ENCODE measurements at regions not wholly inside any gene's neighbourhood (a gene's known extent, or its start where the extent isn't known, plus 50 kb on each side); places are given as distances from the start of the nearest gene placed in this dataset.
"Not testable (repeated sequence)": the region's sequence is repeated elsewhere in the genome, so short reads cannot be mapped to it uniquely, and the experiment has no call there.

GRCh38 chr4:131883181-131883580 is 1265.9 kb upstream of the PCDH10 start:
- not testable (repeated sequence) for H3K36me3 Mint-ChIP-seq (ENCODE audit: insufficient read depth); DNase-seq; H3K4me3 Mint-ChIP-seq; H3K4me1 Mint-ChIP-seq (ENCODE audit: low read depth in 2 of 2); H3K27ac Mint-ChIP-seq; H3K27me3 Mint-ChIP-seq; H3K9me3 Mint-ChIP-seq; ATAC-seq (replicated peaks)

GRCh38 chr4:131925662-131926061 is 1223.4 kb upstream of the PCDH10 start:
- not testable (repeated sequence) for H3K9me3 Mint-ChIP-seq; H3K27ac Mint-ChIP-seq; H3K27me3 Mint-ChIP-seq; ATAC-seq (replicated peaks); H3K4me3 Mint-ChIP-seq; DNase-seq; H3K4me1 Mint-ChIP-seq (ENCODE audit: low read depth in 2 of 2); H3K36me3 Mint-ChIP-seq (ENCODE audit: insufficient read depth)

GRCh38 chr4:131967646-131968045 is 1181.4 kb upstream of the PCDH10 start:
- H3K4me1 Mint-ChIP-seq (ENCODE audit: low read depth in 2 of 2); ATAC-seq (replicated peaks); DNase-seq; H3K36me3 Mint-ChIP-seq (ENCODE audit: insufficient read depth); H3K9me3 Mint-ChIP-seq; H3K4me3 Mint-ChIP-seq; H3K27me3 Mint-ChIP-seq; H3K27ac Mint-ChIP-seq: not testable (repeated sequence)

GRCh38 chr4:131974730-131975129 is 1174.4 kb upstream of the PCDH10 start:
- no peaks in the 10 kb centered on the region for H3K36me3 Mint-ChIP-seq (ENCODE audit: insufficient read depth)
- peaks cover 3 to 31% of the 10 kb centered on the region in 2 donors for H3K9me3 Mint-ChIP-seq
- no peaks in the 10 kb centered on the region for H3K27me3 Mint-ChIP-seq
- DNase-seq (no peak), ATAC-seq (replicated peaks) (no peak)
- no peak overlapping the region for H3K27ac Mint-ChIP-seq
- H3K4me1 Mint-ChIP-seq (ENCODE audit: low read depth in 2 of 2), result no peaks in the 10 kb centered on the region
- no peak overlapping the region for H3K4me3 Mint-ChIP-seq

GRCh38 chr4:131975276-131976132 is 1173.6 kb upstream of the PCDH10 start:
- H3K27me3 Mint-ChIP-seq; H3K27ac Mint-ChIP-seq; ATAC-seq (replicated peaks); H3K36me3 Mint-ChIP-seq (ENCODE audit: insufficient read depth); H3K4me1 Mint-ChIP-seq (ENCODE audit: low read depth in 2 of 2); DNase-seq: not testable (repeated sequence)
- H3K4me3 Mint-ChIP-seq, result peak overlapping the region in 1 of 2 donors; percentile 34
- peaks cover 3 to 31% of the 10 kb centered on the region in 2 donors for H3K9me3 Mint-ChIP-seq

GRCh38 chr4:131976133-131977002 is 1172.7 kb upstream of the PCDH10 start:
- not testable (repeated sequence) for ATAC-seq (replicated peaks); DNase-seq; H3K4me1 Mint-ChIP-seq (ENCODE audit: low read depth in 2 of 2); H3K27ac Mint-ChIP-seq; H3K36me3 Mint-ChIP-seq (ENCODE audit: insufficient read depth); H3K27me3 Mint-ChIP-seq
- Mint-ChIP-seq H3K9me3 (peaks cover 4 to 31% of the 10 kb centered on the region in 2 donors), H3K4me3 (peak overlapping the region in 1 of 2 donors; percentile 34)

- Mint-ChIP-seq H3K9me3 (peaks cover 4 to 31% of the 10 kb centered on the region in 2 donors), H3K4me1 (ENCODE audit: low read depth in 2 of 2) (no peaks in the 10 kb centered on the region), H3K4me3 (no peak overlapping the region), H3K27ac (no peak overlapping the region), H3K27me3 (no peaks in the 10 kb centered on the region), H3K36me3 (ENCODE audit: insufficient read depth) (no peaks in the 10 kb centered on the region)
- DNase-seq, result no peak
- no peak for ATAC-seq (replicated peaks)
These were observed 1171.0 kb upstream of the PCDH10 start for GRCh38 chr4:131978120-131978519.

GRCh38 chr4:131989576-131989975 is 1159.5 kb upstream of the PCDH10 start:
- H3K27me3 Mint-ChIP-seq, result no peaks in the 10 kb centered on the region
- H3K36me3 Mint-ChIP-seq (ENCODE audit: insufficient read depth), result no peaks in the 10 kb centered on the region

GRCh38 chr4:132001542-132001941 is 1147.6 kb upstream of the PCDH10 start:
- Mint-ChIP-seq H3K4me3 (no peak overlapping the region), H3K4me1 (ENCODE audit: low read depth in 2 of 2) (no peaks in the 10 kb centered on the region), H3K36me3 (ENCODE audit: insufficient read depth) (no peaks in the 10 kb centered on the region), H3K9me3 (peaks cover 3 to 7% of the 10 kb centered on the region in 2 donors), H3K27me3 (no peaks in the 10 kb centered on the region), H3K27ac (no peak overlapping the region)
- ATAC-seq (replicated peaks) (no peak), DNase-seq (no peak)

More at GRCh38 chr4:131989576-131989975, 1159.5 kb upstream of the PCDH10 start:
- Mint-ChIP-seq H3K4me3 (no peak overlapping the region), H3K4me1 (ENCODE audit: low read depth in 2 of 2) (no peaks in the 10 kb centered on the region), H3K9me3 (peaks cover 0 to 2% of the 10 kb centered on the region in 2 donors), H3K27ac (no peak overlapping the region)
- no peak for ATAC-seq (replicated peaks)
- no peak for DNase-seq

- Mint-ChIP-seq H3K4me1 (ENCODE audit: low read depth in 2 of 2) (no peaks in the 10 kb centered on the region), H3K4me3 (no peak overlapping the region), H3K27me3 (no peaks in the 10 kb centered on the region), H3K9me3 (peaks cover 2 to 7% of the 10 kb centered on the region in 2 donors), H3K27ac (no peak overlapping the region), H3K36me3 (ENCODE audit: insufficient read depth) (no peaks in the 10 kb centered on the region)
- DNase-seq (no peak), ATAC-seq (replicated peaks) (no peak)
These were observed 1145.5 kb upstream of the PCDH10 start for GRCh38 chr4:132003593-132003992.

GRCh38 chr4:132015321-132015720 is 1133.8 kb upstream of the PCDH10 start:
- H3K27me3 Mint-ChIP-seq, result no peaks in the 10 kb centered on the region
- no peak overlapping the region for H3K27ac Mint-ChIP-seq
- no peaks in the 10 kb centered on the region for H3K9me3 Mint-ChIP-seq
- H3K4me3 Mint-ChIP-seq, result no peak overlapping the region
- no peaks in the 10 kb centered on the region for H3K4me1 Mint-ChIP-seq (ENCODE audit: low read depth in 2 of 2)
- DNase-seq (no peak), ATAC-seq (replicated peaks) (no peak)
- no peaks in the 10 kb centered on the region for H3K36me3 Mint-ChIP-seq (ENCODE audit: insufficient read depth)

- Mint-ChIP-seq H3K4me3 (no peak overlapping the region), H3K27me3 (no peaks in the 10 kb centered on the region), H3K27ac (no peak overlapping the region), H3K4me1 (ENCODE audit: low read depth in 2 of 2) (no peaks in the 10 kb centered on the region), H3K36me3 (ENCODE audit: insufficient read depth) (no peaks in the 10 kb centered on the region), H3K9me3 (no peaks in the 10 kb centered on the region)
- ATAC-seq (replicated peaks) (no peak), DNase-seq (no peak)
These were observed 1132.3 kb upstream of the PCDH10 start for GRCh38 chr4:132016703-132017350.

GRCh38 chr4:132026166-132026565 is 1122.9 kb upstream of the PCDH10 start:
- H3K9me3 Mint-ChIP-seq, result peaks cover 0 to 8% of the 10 kb centered on the region in 2 donors
- DNase-seq (no peak), ATAC-seq (replicated peaks) (no peak)
- H3K4me3 Mint-ChIP-seq, result no peak overlapping the region
- H3K36me3 Mint-ChIP-seq (ENCODE audit: insufficient read depth), result no peaks in the 10 kb centered on the region
- no peak overlapping the region for H3K27ac Mint-ChIP-seq
- H3K27me3 Mint-ChIP-seq, result no peaks in the 10 kb centered on the region
- H3K4me1 Mint-ChIP-seq (ENCODE audit: low read depth in 2 of 2), result no peaks in the 10 kb centered on the region
